GM18502 (cell line): ENCODE measurements at regions not wholly inside any gene's neighbourhood (a gene's known extent, or its start where the extent isn't known, plus 50 kb on each side); places are given as distances from the start of the nearest gene placed in this dataset.
"Not testable (repeated sequence)": the region's sequence is repeated elsewhere in the genome, so short reads cannot be mapped to it uniquely, and the experiment has no call there.

Experiments used
- ATAC-seq: cut with Tn5 transposase; IDR thresholded peaks from one replicate; pipeline ENCODE4 v1.9.1; 2021; ENCODE audit warnings: mild to moderate bottlenecking; ENCODE audit not compliant: unreplicated experiment, poor library complexity

DNA sequence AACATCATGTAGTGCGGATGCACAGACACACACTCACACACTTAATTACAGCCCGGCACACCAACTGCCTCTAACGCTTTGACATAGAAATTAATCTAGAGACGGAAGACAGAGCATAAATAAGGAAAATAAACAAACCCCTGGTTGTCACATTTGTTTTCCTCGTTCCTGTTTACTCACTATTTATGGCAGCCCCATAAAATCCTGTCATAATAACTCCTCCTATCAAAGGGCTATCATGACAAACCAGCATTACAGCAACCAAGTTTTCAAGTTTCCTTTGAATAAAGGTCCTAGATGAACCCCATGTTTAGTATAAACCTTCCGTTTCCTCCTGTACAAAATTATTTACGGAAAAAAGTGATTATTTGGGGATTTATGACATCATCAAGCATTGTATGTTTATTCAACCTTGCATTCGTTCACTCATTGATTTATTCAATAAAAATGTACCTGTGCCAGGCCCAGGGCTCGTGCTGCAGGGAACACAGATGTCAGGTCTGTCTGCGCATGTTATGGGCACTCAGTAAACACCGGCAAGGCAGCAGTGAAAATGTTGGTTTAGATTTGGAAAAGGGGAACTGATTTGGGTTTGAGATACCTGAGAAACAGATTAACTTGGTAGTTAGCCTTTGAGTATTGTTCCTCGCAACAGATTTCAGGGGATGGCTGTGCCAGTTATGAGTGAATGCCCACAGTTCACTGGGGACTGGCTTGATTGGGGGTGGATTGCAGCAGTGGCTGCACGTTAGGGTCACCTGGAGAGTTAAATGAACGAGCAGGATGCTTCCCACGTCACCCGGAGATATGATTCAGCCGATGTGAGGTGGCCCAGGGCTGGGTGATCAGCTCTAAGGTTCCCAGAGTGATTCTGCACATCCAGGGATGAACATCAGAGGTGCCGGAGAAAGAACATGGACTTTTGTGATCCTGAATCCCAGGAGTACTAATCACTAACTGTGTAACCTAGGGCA lies 295.3 kb upstream of the FOXQ1 start:
- no peak for ATAC-seq

DNA sequence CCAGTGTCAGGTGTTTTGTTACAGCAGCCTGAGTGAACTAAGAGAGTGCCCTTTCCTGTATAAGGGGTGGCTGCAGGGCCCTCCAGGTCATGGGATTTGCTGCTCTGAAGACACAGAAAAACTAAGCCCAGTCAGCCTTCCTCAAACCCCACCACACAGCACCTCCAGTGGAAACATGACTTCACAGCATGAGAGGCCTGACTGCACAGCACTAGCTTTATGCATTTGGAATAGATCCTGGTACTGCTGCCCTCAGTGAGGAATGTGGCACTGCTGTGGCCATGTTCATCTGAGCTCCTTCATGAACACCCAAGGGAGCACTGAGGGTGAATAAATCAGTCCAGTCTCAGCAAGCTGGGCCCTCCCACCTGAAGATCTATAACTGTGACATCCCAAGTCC lies 296.1 kb upstream of the FOXQ1 start:
- no peak for ATAC-seq

DNA sequence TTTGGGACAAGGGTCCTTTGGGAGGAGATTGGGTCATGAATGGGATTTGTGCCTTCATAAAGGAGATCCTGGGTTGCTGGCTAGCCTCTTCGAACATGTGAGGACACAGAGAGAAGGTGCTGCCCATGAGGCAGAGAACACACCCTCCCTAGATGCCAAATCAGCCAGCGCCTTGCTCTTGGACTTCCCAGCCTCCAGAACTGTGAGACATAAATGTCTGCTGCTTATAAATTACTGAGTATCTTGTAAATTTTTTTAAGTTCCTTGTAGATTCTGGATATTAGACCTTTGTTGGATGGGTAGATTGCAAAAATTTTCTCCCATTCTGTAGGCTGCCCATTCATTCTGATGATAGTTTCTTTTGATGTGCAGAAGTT lies 297.5 kb upstream of the FOXQ1 start:
- no peak for ATAC-seq

DNA sequence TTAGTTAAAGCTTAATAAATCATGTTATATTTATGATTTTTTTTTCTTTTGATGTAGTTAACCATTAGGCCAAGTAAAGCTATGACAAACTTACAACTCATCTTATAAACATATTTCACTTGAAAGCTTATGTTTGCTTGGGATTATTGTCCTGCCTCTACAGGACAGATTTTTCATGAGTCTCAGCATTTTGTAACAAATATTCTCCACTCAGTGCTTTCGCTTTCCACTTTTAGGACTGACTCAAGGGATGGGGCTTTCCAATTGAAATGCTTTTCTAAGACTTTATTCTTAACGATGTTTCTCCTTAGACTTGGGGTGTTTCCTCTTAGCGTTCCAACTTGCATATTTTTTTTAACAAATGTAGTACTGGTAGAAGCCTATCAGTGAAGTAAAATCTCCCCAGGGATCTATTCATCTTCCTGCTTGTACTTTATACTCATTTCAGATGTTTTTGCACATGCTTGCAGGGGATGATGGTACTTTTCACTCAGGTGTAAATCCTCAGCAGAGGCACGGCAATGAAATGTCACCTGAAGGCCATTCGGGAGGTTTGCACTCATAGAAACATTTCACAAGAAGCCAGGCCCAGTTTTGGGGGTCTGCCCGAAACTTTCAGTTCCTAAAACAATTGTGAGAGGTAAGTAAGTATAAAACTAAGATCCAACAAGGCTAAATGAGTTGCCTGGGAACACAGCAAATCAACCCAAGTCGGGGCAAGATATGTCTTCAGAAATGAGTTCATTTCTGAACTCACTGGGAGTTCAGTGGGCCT lies 298.1 kb upstream of the FOXQ1 start:
- ATAC-seq = no peak

DNA sequence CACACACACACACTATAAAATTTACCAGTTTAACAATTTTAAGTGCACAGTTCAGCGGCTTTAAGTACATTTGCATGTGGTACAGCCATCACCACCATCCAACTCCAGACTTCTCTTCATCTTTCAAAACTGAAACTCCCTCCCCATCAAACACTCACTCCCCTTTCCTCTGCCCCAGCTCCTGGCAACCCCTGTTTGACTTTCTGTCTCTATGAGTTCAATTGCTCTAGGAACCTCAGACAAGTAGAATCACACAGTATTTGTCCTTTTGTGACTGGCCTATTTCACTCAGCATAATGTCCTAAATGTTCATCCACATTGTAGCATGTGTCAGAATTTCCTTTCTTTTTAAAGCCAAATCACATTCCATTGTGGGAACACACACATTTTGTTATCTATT lies 302.8 kb upstream of the FOXQ1 start:
- no peak for ATAC-seq

DNA sequence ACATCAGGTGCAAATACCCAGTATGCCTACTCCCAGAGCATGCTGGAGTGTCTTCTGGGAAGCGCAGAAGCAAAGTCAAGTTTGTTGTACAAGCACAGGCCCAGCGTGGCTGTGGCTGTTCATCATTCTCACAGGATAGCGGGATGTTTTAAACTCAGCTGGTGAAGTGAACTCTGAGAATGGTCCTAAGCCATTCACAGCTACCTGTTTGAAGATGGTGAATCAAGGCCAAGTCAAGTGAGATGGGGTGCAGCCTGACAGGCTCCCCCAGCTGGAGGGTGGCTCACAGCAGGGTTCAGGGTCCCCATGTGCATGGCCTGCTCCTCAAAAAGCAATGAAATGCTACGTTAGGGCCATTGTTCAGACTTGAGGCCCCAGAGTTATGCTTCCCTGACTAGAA lies 304.7 kb upstream of the FOXQ1 start:
- no peak for ATAC-seq

DNA sequence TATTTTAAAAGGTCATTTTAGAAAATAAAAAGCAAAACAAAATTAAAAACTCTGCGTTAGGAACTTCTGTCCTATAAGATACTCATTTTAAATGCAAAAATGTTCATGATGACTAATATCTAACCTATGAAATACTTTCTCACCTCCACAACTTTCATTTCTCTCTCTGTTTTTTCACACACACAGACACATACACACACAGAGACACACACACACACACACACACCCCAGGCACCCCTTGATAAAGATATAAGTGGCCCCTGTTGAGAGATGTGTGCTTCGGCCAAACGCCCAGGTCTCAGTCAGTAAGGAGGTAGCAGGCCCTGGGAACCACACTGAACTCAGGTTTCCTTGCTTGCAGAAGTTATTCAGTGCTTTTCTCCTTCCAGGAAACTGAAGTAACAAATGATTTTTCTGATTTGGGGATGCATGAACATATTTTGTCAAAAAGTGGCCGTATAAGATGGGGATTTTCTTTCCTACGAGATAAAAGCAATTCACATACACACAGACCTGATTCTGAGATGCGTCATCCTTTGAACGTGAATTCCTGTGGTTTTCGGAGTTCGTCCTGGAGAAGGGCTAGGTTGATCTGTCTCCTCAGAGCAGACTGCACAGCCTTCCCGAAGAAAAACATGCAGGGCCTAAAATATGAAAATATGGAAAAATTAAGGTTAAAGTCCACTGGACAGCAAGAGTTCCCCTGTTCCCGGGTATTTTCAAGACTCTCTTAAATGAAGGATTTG lies 306.8 kb upstream of the FOXQ1 start:
- no peak for ATAC-seq

DNA sequence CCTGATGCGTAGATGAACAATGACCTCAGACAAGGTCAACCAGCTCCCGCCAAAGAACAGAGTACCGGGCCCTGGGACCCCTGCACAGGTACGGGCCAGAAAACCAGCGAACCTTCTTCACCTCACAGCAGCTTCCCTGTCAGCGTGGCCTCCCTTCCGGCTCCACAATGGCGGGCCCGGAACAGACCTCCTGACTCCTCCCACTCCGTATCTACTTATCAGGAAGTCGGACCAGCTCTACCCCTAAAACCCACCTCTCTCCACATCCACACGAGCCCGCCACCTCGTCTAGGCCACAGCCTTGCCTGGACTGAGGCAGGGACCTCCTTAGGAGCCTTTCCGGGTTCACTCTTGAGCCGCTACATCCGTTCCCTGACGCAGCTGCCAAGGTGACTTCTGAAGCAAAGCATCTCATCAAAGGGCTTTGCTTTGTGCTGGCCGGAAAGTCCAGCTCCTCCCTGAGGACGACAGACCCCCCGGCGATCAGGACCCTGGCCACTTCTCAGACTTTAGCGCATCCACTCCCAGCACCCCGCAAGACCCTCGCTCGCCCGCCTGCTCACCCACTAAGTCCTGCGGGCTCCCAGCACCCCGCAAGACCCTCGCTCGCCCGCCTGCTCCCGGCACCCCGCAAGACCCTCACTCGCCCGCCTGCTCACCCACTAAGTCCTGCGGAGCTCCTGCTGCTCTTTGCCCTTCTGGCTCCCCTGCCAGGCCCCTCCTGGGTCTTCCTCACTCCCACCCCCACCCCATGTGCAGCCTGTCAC lies 308.3 kb upstream of the FOXQ1 start:
- ATAC-seq = no peak

DNA sequence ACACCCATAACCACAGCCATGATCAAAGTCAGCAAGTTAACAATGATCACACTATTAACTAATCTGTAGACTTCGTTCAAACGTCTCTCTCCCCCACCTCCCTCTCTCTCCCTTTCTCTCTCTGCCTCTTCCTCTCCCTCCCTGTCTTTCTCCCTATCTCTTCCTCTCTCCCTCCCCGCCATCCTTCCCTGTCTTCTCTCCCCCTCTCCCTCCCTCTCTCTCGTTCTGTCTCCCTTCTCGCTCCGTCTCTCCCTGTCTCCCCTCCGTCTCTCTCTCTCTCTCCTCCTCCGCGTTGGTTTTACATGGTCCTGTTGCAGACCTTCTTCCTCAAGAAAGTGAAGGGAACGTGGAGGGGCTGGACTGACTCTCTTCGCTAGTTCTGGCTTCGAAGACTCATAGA lies 308.9 kb upstream of the FOXQ1 start:
- ATAC-seq = no peak

DNA sequence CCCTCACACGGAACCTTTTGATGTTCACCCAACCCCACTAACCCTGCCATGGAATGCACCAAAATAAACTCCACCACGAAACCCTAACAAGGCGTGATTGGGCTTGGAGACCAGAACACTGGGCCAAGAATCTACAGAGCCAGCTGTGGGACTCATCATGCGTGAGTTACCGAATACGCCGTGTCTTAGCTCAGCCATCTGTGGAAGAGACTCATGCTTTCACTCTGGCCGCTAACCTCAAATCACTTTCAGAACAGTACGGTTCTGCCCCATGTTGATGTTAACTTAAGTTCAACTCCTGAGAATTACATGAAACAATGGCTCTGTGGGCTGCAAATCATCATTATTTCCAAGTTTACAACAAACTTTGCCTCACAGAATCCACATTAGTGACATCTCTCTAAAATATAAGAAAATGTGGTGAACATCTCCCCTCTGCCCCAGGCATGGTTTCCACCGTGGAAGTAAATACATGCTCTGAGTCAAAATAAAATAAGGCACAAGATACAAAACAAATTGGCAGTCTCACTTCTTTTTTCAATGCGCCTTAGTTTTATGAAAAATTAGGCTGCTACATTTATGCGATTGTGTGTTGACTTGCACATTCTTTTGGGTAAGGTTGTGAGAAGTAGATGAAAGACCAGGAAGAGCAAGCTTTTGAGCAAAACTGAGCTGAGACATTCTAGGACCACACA lies 308.9 kb upstream of the EXOC2 start:
- peak; percentile 87 for ATAC-seq

DNA sequence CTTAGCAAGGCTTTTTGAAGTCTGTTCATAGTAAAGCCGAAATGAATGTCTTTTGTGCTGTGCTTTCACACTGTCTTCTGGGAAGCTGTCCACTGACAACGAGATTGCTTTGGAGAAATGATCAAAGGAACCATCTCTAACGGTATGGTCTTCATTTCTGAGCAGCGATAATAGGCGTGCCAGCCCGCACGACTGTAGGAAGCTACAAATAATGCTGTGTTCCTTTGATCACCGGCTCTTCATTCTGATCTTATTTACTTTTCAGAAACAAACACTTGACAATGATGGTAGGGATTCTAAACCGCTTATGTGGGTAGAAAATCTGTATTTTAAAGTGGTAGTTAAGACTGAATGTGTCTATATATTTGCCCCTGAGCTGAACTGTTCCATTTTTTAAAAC lies 306.6 kb upstream of the EXOC2 start:
- no peak for ATAC-seq

DNA sequence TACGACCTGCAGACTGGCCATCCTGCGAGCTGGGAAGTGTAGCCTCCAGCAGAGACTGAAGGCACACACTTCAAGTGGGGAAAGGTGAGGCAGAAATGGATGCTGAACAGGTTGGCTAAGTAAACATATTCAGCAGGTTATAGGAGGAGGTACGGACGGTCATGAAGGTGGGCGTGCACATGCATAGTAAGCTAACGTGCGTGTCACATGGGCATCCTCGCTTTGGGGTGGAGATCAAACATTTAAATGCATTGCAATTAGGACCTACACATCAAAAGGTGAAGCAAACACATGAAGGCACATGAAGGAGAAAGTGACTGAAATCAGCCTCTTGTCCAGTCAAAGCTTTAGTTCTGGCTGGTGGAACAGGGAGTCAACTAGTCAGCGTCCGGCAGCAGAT lies 305.6 kb upstream of the EXOC2 start:
- ATAC-seq = no peak

DNA sequence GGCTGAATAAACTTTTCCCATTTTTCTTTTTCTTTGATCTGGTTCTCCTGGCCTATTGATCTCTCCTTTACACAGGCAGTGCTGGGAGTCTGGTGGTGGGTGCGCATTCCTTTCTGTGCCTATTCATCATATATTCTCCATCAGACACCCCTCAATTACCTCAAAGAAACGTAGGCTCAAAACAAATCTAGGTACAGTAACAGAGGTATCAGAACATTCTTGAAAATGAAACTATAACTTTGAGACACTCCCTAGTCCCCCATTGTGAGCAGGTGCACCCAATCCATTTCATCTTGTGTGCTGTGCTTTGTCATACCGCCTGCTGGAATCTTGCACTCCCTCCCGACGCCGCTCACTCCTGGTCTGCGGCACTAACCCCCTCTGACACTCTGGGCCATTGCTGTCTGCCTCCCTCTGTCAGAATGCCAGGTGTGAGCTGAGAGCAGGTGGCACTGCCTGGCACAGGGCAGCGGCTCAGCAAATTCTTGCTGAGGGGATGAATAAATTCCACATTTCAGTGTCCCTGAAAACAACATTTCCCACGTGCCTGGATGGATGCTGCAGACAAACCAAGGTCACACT lies 303.4 kb upstream of the EXOC2 start:
- no peak for ATAC-seq

DNA sequence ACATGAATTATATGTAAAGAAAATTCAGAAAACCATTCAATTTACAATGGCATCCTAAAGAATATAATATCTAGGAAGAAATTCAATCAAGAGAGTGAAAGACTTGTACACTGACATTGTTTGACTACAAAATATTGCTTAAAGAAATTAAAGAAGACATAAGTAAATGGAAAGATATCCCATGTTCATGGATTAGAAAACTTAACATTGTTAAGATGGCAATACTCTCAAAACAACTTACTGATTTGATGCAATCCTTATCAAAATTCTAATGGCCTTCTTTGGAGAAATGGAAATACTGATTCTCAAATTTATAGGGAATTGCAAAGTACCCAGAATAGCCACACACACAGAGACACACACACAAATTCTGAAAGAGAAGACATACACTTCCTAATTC lies 298.3 kb upstream of the EXOC2 start:
- no peak for ATAC-seq

DNA sequence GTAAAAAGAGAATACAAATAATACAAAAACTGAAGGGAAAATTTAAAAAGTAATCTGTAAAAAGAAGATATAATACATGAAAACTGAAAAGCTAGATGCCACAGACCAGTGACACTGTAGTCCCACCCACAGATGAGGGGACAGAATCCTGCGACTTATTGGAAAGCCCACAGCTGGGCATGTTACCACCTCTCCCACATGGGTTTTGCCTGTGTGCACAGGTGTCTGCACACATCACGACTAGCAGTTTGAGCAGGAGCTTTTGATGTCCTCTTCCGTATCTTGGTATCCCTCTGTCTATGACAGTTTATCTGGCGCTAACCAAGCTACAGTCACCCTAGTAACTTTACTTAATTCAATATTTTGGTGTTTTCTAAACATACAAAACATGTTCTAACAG lies 291.1 kb upstream of the EXOC2 start:
- no peak for ATAC-seq

DNA sequence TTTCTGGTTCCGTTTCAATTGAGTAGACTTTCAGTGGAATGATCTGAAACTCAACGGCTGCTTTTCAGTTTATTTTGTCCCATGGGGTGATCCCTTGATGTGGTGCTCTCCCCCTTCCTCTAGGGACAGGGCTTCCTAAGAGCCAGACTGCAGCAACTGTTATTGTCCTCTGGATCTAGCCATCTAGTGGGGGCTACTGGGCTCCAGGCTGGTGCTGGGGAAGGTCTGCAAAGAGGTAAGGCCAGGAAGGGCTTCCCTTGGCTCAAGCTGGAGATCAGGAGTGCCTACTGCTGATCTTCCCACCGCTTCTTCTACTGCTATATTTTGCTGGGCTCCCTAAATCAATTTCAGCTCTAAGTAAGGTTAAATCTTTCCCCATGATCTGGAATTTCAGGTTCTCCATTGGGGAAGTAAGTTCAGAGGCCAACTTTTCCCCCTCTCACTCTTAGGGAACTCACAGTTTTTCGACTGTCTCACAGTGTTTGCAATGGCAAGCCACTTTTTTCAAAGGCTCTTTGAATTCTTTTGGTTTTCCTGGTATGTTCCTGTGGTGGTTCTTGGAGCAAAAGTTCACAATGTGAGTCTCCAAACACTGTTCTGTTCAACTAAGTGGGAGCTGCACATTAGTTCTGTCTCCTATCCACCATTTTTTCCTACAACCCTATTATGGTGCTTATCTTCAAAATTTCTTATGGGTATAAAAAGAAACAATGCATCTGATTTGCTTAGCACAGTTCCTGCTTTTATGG lies 286.2 kb upstream of the EXOC2 start:
- no peak for ATAC-seq

DNA sequence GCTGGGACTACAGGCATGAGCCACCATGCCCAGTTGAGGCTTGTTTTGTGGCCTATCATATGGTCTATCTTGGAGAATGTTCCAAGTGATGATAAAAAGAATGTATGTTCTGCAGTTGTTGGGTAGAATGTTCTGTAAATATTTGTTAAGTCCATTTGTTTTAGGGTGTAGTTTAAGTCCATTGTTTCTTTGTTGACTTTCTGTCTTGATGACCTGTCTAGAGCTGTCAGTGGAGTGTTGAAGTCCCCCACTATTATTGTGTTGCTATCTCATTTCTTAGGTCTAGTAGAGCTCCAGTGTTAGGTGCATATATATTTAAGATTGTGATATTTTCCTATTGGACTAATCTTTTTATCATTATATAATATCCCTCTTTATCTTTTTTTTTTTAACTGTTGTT lies 284.3 kb upstream of the EXOC2 start:
- ATAC-seq = not testable (repeated sequence)

DNA sequence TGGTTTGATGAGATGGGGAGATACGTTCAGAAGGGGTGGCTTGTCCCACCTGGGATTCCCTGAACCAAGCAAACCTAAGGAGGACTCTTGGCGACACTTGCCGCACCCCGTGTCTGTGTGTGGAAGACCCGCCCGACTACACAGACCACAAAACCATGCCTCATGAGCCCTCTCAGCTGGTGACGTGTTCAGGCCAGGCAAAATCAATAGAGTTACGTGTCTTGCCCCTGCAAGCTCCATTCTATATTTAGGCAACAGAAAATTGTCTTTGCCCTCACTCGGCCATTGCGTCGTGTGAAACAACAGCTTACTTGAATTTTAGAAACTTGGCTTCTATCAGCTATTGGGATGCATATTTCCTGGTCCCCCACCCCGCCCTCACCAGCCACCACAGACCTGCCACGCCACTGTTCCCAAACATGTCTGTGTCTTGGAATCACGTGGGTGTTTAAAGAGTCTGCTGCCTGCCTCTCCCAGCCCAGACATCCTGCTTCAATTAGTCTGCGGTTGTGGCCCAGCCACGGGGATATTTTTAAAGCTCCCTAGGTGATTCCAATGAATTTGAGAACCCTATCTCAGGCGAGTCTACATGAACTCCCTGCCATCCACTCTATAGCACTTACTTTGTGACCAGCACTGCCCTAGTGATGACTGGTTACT lies 279.2 kb upstream of the EXOC2 start:
- ATAC-seq = no peak
